IPS-15b (cell line): ENCODE measurements at regions not wholly inside any gene's neighbourhood (a gene's known extent, or its start where the extent isn't known, plus 50 kb on each side); places are given as distances from the start of the nearest gene placed in this dataset.

Experiments used
- H3K27me3 ChIP-seq: one replicate; pipeline ENCODE4 v1.6.1; 2013; ENCODE audit warnings: low read length; ENCODE audit not compliant: control insufficient read depth, insufficient read depth
- H3K36me3 ChIP-seq: one replicate; pipeline ENCODE4 v1.6.1; 2013; ENCODE audit warnings: low read length; ENCODE audit not compliant: control insufficient read depth, insufficient read depth
- H3K4me1 ChIP-seq: one replicate; pipeline ENCODE4 v1.6.1; 2013; ENCODE audit warnings: mild to moderate bottlenecking, low read length; ENCODE audit not compliant: control insufficient read depth, insufficient read depth
- H3K4me3 ChIP-seq: one replicate; pipeline ENCODE4 v1.5.1; 2013; ENCODE audit warnings: low read depth, low read length
- H3K9ac ChIP-seq: one replicate; pipeline ENCODE4 v1.6.1; 2013; ENCODE audit warnings: low read depth, mild to moderate bottlenecking, low read length
- H3K9me3 ChIP-seq: one replicate; pipeline ENCODE4 v1.6.1; 2013; ENCODE audit warnings: mild to moderate bottlenecking, low read length; ENCODE audit not compliant: control insufficient read depth, insufficient read depth

- H3K4me1 ChIP-seq: no peaks in the 10 kb centered on the region
- no peak overlapping the region for H3K4me3 ChIP-seq
- H3K36me3 ChIP-seq: no peaks in the 10 kb centered on the region
- H3K27me3 ChIP-seq: no peaks in the 10 kb centered on the region
- H3K9me3 ChIP-seq: no peaks in the 10 kb centered on the region
- H3K9ac ChIP-seq: no peak overlapping the region
Observed at GRCh38 chr6:6895929-6896328, 211.8 kb upstream of the RREB1 start.

GRCh38 chr6:6897140-6897539, 210.6 kb upstream of the RREB1 start:
- H3K36me3 ChIP-seq: no peaks in the 10 kb centered on the region
- no peak overlapping the region for H3K9ac ChIP-seq
- H3K9me3 ChIP-seq: no peaks in the 10 kb centered on the region
- peaks cover 2% of the 10 kb centered on the region for H3K4me1 ChIP-seq
- H3K27me3 ChIP-seq: no peaks in the 10 kb centered on the region
- H3K4me3 ChIP-seq: no peak overlapping the region

- peaks cover 2% of the 10 kb centered on the region for H3K4me1 ChIP-seq
- no peak overlapping the region for H3K9ac ChIP-seq
- H3K9me3 ChIP-seq: no peaks in the 10 kb centered on the region
- H3K27me3 ChIP-seq: no peaks in the 10 kb centered on the region
- H3K36me3 ChIP-seq: no peaks in the 10 kb centered on the region
- no peak overlapping the region for H3K4me3 ChIP-seq
Observed at GRCh38 chr6:6900569-6901204, 207.1 kb upstream of the RREB1 start.

- H3K4me3 ChIP-seq: no peak overlapping the region
- no peak overlapping the region for H3K9ac ChIP-seq
- H3K9me3 ChIP-seq: no peaks in the 10 kb centered on the region
- no peaks in the 10 kb centered on the region for H3K36me3 ChIP-seq
- peaks cover 2% of the 10 kb centered on the region for H3K4me1 ChIP-seq
- no peaks in the 10 kb centered on the region for H3K27me3 ChIP-seq
Observed at GRCh38 chr6:6901205-6901719, 206.5 kb upstream of the RREB1 start.

- no peaks in the 10 kb centered on the region for H3K9me3 ChIP-seq
- H3K27me3 ChIP-seq: no peaks in the 10 kb centered on the region
- H3K36me3 ChIP-seq: no peaks in the 10 kb centered on the region
- H3K4me3 ChIP-seq: no peak overlapping the region
- no peak overlapping the region for H3K9ac ChIP-seq
- H3K4me1 ChIP-seq: peaks cover 2% of the 10 kb centered on the region
Observed at GRCh38 chr6:6901945-6902344, 205.8 kb upstream of the RREB1 start.

GRCh38 chr6:6905961-6906518, 201.7 kb upstream of the RREB1 start:
- Histone ChIP-seq H3K4me1 (peaks cover 2% of the 10 kb centered on the region), H3K9me3 (no peaks in the 10 kb centered on the region), H3K36me3 (no peaks in the 10 kb centered on the region), H3K9ac (no peak overlapping the region), H3K4me3 (no peak overlapping the region), H3K27me3 (no peaks in the 10 kb centered on the region)

- Histone ChIP-seq H3K4me1 (no peaks in the 10 kb centered on the region), H3K27me3 (no peaks in the 10 kb centered on the region), H3K36me3 (no peaks in the 10 kb centered on the region), H3K9me3 (no peaks in the 10 kb centered on the region), H3K4me3 (no peak overlapping the region), H3K9ac (no peak overlapping the region)
Observed at GRCh38 chr6:6906570-6907213, 201.1 kb upstream of the RREB1 start.

- Histone ChIP-seq H3K9ac (no peak overlapping the region), H3K4me3 (no peak overlapping the region), H3K27me3 (no peaks in the 10 kb centered on the region), H3K4me1 (no peaks in the 10 kb centered on the region), H3K9me3 (no peaks in the 10 kb centered on the region), H3K36me3 (no peaks in the 10 kb centered on the region)
Observed at GRCh38 chr6:6907286-6907685, 200.5 kb upstream of the RREB1 start.

- H3K4me1 ChIP-seq: no peaks in the 10 kb centered on the region
- H3K27me3 ChIP-seq: no peaks in the 10 kb centered on the region
- H3K9me3 ChIP-seq: no peaks in the 10 kb centered on the region
- no peak overlapping the region for H3K4me3 ChIP-seq
- H3K36me3 ChIP-seq: no peaks in the 10 kb centered on the region
- no peak overlapping the region for H3K9ac ChIP-seq
Observed at GRCh38 chr6:6908121-6908520, 199.6 kb upstream of the RREB1 start.

GRCh38 chr6:6909111-6909510, 198.7 kb upstream of the RREB1 start:
- H3K9ac ChIP-seq: no peak overlapping the region
- no peaks in the 10 kb centered on the region for H3K27me3 ChIP-seq
- no peaks in the 10 kb centered on the region for H3K4me1 ChIP-seq
- H3K9me3 ChIP-seq: no peaks in the 10 kb centered on the region
- H3K4me3 ChIP-seq: no peak overlapping the region
- H3K36me3 ChIP-seq: no peaks in the 10 kb centered on the region

GRCh38 chr6:6910734-6911295, 196.9 kb upstream of the RREB1 start:
- Histone ChIP-seq H3K27me3 (no peaks in the 10 kb centered on the region), H3K9ac (no peak overlapping the region), H3K36me3 (no peaks in the 10 kb centered on the region), H3K4me3 (no peak overlapping the region), H3K4me1 (no peaks in the 10 kb centered on the region), H3K9me3 (no peaks in the 10 kb centered on the region)

- H3K4me3 ChIP-seq: no peak overlapping the region
- H3K27me3 ChIP-seq: no peaks in the 10 kb centered on the region
- no peaks in the 10 kb centered on the region for H3K9me3 ChIP-seq
- H3K36me3 ChIP-seq: no peaks in the 10 kb centered on the region
- H3K9ac ChIP-seq: no peak overlapping the region
- no peaks in the 10 kb centered on the region for H3K4me1 ChIP-seq
Observed at GRCh38 chr6:6911391-6911790, 196.4 kb upstream of the RREB1 start.
